Thyroid gland (tissue), 4 donors: ENCODE measurements at regions not wholly inside any gene's neighbourhood (a gene's known extent, or its start where the extent isn't known, plus 50 kb on each side); places are given as distances from the start of the nearest gene placed in this dataset.

Experiments used
- CTCF ChIP-seq, 6 experiments: fragments of 200-600 bp in 3 of 6; fragments of 450-650 bp in 3 of 6; sonication (generic) in 3 of 6; IDR thresholded peaks; one replicate each; pipeline ENCODE4 v1.5.1; 2016 to 2019; ENCODE audit warnings: antibody characterized with exemption in 6 of 6, mild to moderate bottlenecking in 2 of 6, inconsistent platforms in 1 of 6, moderate library complexity in 1 of 6
- POLR2A ChIP-seq, 2 donors: fragments of 450-650 bp; IDR thresholded peaks; one replicate each; pipeline ENCODE4 v1.6.1; 2017; ENCODE audit warnings: antibody characterized with exemption in 2 of 2, mild to moderate bottlenecking in 2 of 2, moderate library complexity in 1 of 2

GRCh38 chr20:39691151-39691862, 729.2 kb downstream of the DHX35 start:
- TF ChIP-seq CTCF (IDR thresholded peaks at IDR 0.05): no peak
- TF ChIP-seq POLR2A (IDR thresholded peaks at IDR 0.05): no peak
